ENCODE measurements at regions not wholly inside any gene's neighbourhood (a gene's known extent, or its start where the extent isn't known, plus 50 kb on each side); places are given as distances from the start of the nearest gene placed in this dataset.

DNA sequence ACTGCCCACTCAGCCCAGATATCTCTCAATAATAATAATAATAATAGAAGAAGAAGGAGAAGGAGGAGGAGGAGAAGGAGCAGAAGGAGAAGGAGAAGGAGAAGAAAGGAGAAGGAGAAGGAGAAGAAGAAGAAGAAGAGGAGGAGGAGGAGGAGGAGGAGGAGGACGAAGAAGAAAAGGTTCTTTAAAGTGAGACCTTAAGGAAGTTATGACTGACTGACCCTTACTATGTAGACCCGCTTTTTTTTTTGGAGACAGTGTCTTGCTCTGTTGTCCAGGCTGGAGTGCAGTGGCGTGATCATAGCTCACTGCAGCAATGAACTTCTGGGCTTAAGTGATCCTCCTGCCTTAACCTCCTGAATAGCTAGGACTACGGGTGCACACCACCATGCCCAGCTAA lies 88.9 kb upstream of the RFX8 start:
- H3K4me3 Mint-ChIP-seq (ENCODE audit: unreplicated experiment) = no peak overlapping the region
- no peak overlapping the region for H3K27ac Mint-ChIP-seq (ENCODE audit: unreplicated experiment)
- H3K9me3 Mint-ChIP-seq (ENCODE audit: unreplicated experiment) = no peaks in the 10 kb centered on the region
- H3K36me3 Mint-ChIP-seq (ENCODE audit: unreplicated experiment) = no peaks in the 10 kb centered on the region
- TF ChIP-seq, protein P1, sequence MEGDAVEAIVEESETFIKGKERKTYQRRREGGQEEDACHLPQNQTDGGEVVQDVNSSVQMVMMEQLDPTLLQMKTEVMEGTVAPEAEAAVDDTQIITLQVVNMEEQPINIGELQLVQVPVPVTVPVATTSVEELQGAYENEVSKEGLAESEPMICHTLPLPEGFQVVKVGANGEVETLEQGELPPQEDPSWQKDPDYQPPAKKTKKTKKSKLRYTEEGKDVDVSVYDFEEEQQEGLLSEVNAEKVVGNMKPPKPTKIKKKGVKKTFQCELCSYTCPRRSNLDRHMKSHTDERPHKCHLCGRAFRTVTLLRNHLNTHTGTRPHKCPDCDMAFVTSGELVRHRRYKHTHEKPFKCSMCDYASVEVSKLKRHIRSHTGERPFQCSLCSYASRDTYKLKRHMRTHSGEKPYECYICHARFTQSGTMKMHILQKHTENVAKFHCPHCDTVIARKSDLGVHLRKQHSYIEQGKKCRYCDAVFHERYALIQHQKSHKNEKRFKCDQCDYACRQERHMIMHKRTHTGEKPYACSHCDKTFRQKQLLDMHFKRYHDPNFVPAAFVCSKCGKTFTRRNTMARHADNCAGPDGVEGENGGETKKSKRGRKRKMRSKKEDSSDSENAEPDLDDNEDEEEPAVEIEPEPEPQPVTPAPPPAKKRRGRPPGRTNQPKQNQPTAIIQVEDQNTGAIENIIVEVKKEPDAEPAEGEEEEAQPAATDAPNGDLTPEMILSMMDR (IDR thresholded peaks at IDR 0.05) = no peak
- no peaks in the 10 kb centered on the region for H3K4me1 Mint-ChIP-seq (ENCODE audit: unreplicated experiment)
- peaks cover 32% of the 10 kb centered on the region for H3K27me3 Mint-ChIP-seq (ENCODE audit: unreplicated experiment)
- DNase-seq (ENCODE audit: extremely low spot score, unreplicated experiment) = no peak

DNA sequence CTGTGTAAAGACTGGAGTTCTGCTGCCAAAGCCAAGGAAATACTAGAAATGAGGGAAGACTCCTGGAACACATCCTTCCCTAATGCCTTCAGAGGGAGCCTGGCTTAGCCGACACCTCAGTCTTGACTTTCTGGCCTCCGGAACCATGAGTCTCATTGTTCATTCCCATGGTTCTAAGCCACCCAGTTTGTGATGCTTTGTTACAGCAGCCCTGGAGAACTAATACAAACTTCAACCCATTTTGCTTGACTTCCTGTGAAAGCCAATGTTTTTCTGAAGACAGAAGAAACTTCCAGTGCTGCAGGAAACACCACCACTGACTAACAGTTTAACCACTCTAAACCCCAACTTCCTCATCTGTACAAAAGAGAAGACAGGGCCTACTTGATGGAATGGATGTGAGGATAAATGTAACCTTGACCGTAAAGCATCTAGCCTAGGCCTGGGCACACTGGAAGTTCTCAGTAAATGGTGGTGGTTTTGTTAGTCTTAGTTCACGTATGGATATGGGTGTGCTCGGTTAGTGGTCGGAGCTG lies 85.9 kb upstream of the RFX8 start:
- no peaks in the 10 kb centered on the region for H3K36me3 Mint-ChIP-seq (ENCODE audit: unreplicated experiment)
- TF ChIP-seq, protein P1 (IDR thresholded peaks at IDR 0.05) = no peak
- no peak for DNase-seq (ENCODE audit: extremely low spot score, unreplicated experiment)
- no peak overlapping the region for H3K4me3 Mint-ChIP-seq (ENCODE audit: unreplicated experiment)
- peaks cover 14% of the 10 kb centered on the region for H3K27me3 Mint-ChIP-seq (ENCODE audit: unreplicated experiment)
- no peaks in the 10 kb centered on the region for H3K4me1 Mint-ChIP-seq (ENCODE audit: unreplicated experiment)
- no peak overlapping the region for H3K27ac Mint-ChIP-seq (ENCODE audit: unreplicated experiment)
- H3K9me3 Mint-ChIP-seq (ENCODE audit: unreplicated experiment) = no peaks in the 10 kb centered on the region

DNA sequence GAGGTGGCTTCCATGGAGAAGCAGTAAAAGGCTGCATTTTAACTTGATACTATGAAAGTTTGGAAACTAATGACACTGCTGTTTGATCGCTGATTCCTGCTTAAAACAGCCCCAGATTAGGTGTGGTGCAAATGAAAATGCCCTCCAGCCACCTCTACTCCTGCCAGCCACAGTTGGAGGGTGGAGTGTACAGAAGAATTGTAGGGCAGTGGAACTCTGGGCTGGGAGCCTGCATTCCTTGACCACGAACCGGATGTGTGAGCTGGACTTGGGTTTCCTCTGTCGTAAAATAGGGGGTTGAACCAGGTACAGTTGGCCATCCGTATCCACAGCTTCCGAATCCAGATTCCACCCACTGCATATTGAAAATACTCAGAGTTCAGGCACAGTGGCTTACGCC lies 84.6 kb upstream of the RFX8 start:
- no peak for DNase-seq (ENCODE audit: extremely low spot score, unreplicated experiment)
- Mint-ChIP-seq H3K27me3 (ENCODE audit: unreplicated experiment) (peaks cover 11% of the 10 kb centered on the region), H3K4me3 (ENCODE audit: unreplicated experiment) (no peak overlapping the region), H3K36me3 (ENCODE audit: unreplicated experiment) (no peaks in the 10 kb centered on the region), H3K4me1 (ENCODE audit: unreplicated experiment) (no peaks in the 10 kb centered on the region), H3K9me3 (ENCODE audit: unreplicated experiment) (no peaks in the 10 kb centered on the region), H3K27ac (ENCODE audit: unreplicated experiment) (no peak overlapping the region)
- TF ChIP-seq, protein P1 (IDR thresholded peaks at IDR 0.05) = no peak

DNA sequence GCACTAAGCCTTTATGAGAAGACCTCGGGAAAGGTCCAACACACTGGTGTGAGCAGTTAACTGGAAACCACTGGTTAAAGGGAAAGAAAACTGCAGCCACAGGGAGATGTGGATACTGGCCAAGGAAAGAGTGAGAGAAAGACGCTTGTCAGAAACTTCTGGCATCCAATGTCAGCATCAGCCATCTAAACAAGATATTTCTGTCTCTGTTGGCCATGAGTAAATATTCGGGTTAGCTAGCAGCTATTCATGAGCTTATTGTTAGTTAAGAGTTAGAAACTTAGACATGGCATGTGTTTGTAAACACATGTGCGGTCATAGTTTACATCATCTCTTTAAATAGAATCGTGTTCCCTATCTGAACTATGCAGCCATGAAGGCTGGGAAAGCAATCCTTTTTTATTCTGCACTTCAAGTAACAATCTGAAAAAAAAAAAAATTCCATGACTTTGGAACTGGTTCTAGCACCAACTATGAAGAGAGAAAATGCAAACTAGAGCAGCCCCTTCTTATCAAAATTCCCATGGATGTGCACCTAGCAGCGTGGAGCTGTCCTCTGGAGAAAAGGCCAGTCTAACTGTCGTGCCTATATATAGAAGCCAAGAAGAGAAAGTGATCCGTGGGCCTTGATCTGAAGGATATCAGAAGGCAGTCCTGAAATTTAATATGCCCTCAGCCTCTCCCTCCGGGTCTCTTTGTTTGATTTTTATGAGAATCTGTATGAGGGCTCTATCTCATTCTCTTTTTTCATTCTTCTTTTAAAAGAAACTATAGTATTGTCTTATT lies 84.0 kb upstream of the RFX8 start:
- no peak overlapping the region for H3K4me3 Mint-ChIP-seq (ENCODE audit: unreplicated experiment)
- no peaks in the 10 kb centered on the region for H3K4me1 Mint-ChIP-seq (ENCODE audit: unreplicated experiment)
- no peak for DNase-seq (ENCODE audit: extremely low spot score, unreplicated experiment)
- H3K27ac Mint-ChIP-seq (ENCODE audit: unreplicated experiment) = no peak overlapping the region
- no peaks in the 10 kb centered on the region for H3K9me3 Mint-ChIP-seq (ENCODE audit: unreplicated experiment)
- no peaks in the 10 kb centered on the region for H3K36me3 Mint-ChIP-seq (ENCODE audit: unreplicated experiment)
- peaks cover 10% of the 10 kb centered on the region for H3K27me3 Mint-ChIP-seq (ENCODE audit: unreplicated experiment)
- TF ChIP-seq, protein P1 (IDR thresholded peaks at IDR 0.05) = no peak

DNA sequence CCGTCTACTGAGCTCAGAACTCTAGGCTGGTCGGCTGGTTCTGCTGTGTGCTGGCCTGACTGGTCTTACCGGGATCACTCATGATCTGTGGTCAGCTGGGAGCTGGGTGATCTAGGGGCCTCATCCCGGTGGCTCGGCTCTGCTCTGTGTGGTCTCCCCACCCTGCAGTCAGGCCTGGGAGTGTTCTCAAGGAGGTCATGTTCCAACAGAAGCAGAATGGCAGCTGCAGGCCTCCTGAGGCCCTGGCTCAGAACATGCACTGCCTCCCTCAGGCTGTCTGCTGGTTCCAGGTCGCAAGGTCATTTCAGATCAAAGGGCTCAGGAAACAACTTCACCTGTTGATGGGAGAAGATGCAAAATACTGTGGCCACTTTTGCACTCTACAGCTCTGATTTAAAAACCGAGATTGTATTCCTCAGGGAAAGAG lies 81.1 kb upstream of the RFX8 start:
- Mint-ChIP-seq H3K4me3 (ENCODE audit: unreplicated experiment) (no peak overlapping the region), H3K36me3 (ENCODE audit: unreplicated experiment) (no peaks in the 10 kb centered on the region), H3K9me3 (ENCODE audit: unreplicated experiment) (no peaks in the 10 kb centered on the region), H3K27ac (ENCODE audit: unreplicated experiment) (no peak overlapping the region), H3K4me1 (ENCODE audit: unreplicated experiment) (no peaks in the 10 kb centered on the region), H3K27me3 (ENCODE audit: unreplicated experiment) (peaks cover 10% of the 10 kb centered on the region)
- TF ChIP-seq, protein P1 (IDR thresholded peaks at IDR 0.05) = no peak
- DNase-seq (ENCODE audit: extremely low spot score, unreplicated experiment) = no peak
